ENCODE measurements at regions not wholly inside any gene's neighbourhood (a gene's known extent, or its start where the extent isn't known, plus 50 kb on each side); places are given as distances from the start of the nearest gene placed in this dataset.

GRCh38 chr14:84084056-84084630 is 1445.8 kb upstream of the FLRT2 start:
- TF ChIP-seq ZNF529 (tag by site-specific recombination; IDR thresholded peaks at IDR 0.05; ENCODE audit: insufficient replicate concordance) (no peak), ZBTB20 (tag by site-specific recombination; IDR thresholded peaks at IDR 0.05) (no peak), ZNF596 (tag by site-specific recombination; IDR thresholded peaks at IDR 0.05) (no peak), ELK4 (IDR thresholded peaks at IDR 0.05; ENCODE audit: borderline replicate concordance, low read depth, low read length) (no peak), ZFP69B (tag by site-specific recombination; IDR thresholded peaks at IDR 0.05) (no peak), ZNF140 (tag by site-specific recombination; IDR thresholded peaks at IDR 0.05) (no peak), YY2 (tag by site-specific recombination; IDR thresholded peaks at IDR 0.05) (no peak), ZBTB1 (tag by site-specific recombination; IDR thresholded peaks at IDR 0.05) (no peak), SP2 (tag by site-specific recombination; IDR thresholded peaks at IDR 0.05) (no peak), ZNF280C (tag by site-specific recombination; IDR thresholded peaks at IDR 0.05) (no peak), KLF7 (tag by site-specific recombination; IDR thresholded peaks at IDR 0.05; ENCODE audit: borderline replicate concordance) (no peak), ZNF274 (IDR thresholded peaks at IDR 0.05; ENCODE audit: low read length) (no peak), ZNF274 (tag by site-specific recombination; IDR thresholded peaks at IDR 0.05; ENCODE audit: borderline replicate concordance) (no peak), ZNF169 (tag by site-specific recombination; IDR thresholded peaks at IDR 0.05) (no peak), INSM2 (tag by site-specific recombination; IDR thresholded peaks at IDR 0.05) (no peak)
- Histone ChIP-seq H3K4me3 (ENCODE audit: low read depth, low read length) (no peak overlapping the region), H3K36me3 (ENCODE audit: control insufficient read depth in 2 of 2, insufficient read depth in 1 of 2, low read length in 2 of 2) (no peaks in the 10 kb centered on the region), H3K9me3 (ENCODE audit: control insufficient read depth, insufficient read depth, low read depth, low read length) (no peaks in the 10 kb centered on the region), H3K4me1 (ENCODE audit: control insufficient read depth, insufficient read depth, low read length) (no peaks in the 10 kb centered on the region), H3K27ac (ENCODE audit: extremely low read depth, low read depth, low read length) (no peak overlapping the region)
- CTCF ChIA-PET: no interaction called here
- POLR2A ChIA-PET: no interaction called here

- H3K9me3 ChIP-seq (ENCODE audit: control insufficient read depth, insufficient read depth, low read depth, low read length): no peaks in the 10 kb centered on the region
- POLR2A ChIA-PET: no interaction called here
- H3K36me3 ChIP-seq (ENCODE audit: control insufficient read depth in 2 of 2, insufficient read depth in 1 of 2, low read length in 2 of 2): no peaks in the 10 kb centered on the region
- no peak overlapping the region for H3K4me3 ChIP-seq (ENCODE audit: low read depth, low read length)
- TF ChIP-seq ZNF423 (tag by site-specific recombination; IDR thresholded peaks at IDR 0.05): no peak
- no peak for TF ChIP-seq KLF1 (tag by site-specific recombination; IDR thresholded peaks at IDR 0.05)
- no peak for TF ChIP-seq ZNF174 (tag by site-specific recombination; IDR thresholded peaks at IDR 0.05)
- no peak for TF ChIP-seq ZNF184 (tag by site-specific recombination; IDR thresholded peaks at IDR 0.05)
- TF ChIP-seq GLIS1 (tag by site-specific recombination; IDR thresholded peaks at IDR 0.05): no peak
- no peak for TF ChIP-seq ZNF366 (tag by site-specific recombination; conservative IDR thresholded peaks at IDR 0.05)
- no peak for TF ChIP-seq ZFP41 (tag by site-specific recombination; IDR thresholded peaks at IDR 0.05; ENCODE audit: borderline replicate concordance)
- no peak for TF ChIP-seq ZNF660 (tag by site-specific recombination; IDR thresholded peaks at IDR 0.05)
- TF ChIP-seq ZNF398 (tag by site-specific recombination; IDR thresholded peaks at IDR 0.05): no peak
- no peak for TF ChIP-seq ZNF324 (tag by site-specific recombination; IDR thresholded peaks at IDR 0.05)
- no peak for TF ChIP-seq ZNF571 (tag by site-specific recombination; IDR thresholded peaks at IDR 0.05)
- no peaks in the 10 kb centered on the region for H3K4me1 ChIP-seq (ENCODE audit: control insufficient read depth, insufficient read depth, low read length)
- CTCF ChIA-PET: no interaction called here
- no peak overlapping the region for H3K27ac ChIP-seq (ENCODE audit: extremely low read depth, low read depth, low read length)
Observed at GRCh38 chr14:84085493-84085892, 1444.5 kb upstream of the FLRT2 start.
